ENCODE measurements at regions not wholly inside any gene's neighbourhood (a gene's known extent, or its start where the extent isn't known, plus 50 kb on each side); places are given as distances from the start of the nearest gene placed in this dataset.
"Not testable (repeated sequence)": the region's sequence is repeated elsewhere in the genome, so short reads cannot be mapped to it uniquely, and the experiment has no call there.

DNA sequence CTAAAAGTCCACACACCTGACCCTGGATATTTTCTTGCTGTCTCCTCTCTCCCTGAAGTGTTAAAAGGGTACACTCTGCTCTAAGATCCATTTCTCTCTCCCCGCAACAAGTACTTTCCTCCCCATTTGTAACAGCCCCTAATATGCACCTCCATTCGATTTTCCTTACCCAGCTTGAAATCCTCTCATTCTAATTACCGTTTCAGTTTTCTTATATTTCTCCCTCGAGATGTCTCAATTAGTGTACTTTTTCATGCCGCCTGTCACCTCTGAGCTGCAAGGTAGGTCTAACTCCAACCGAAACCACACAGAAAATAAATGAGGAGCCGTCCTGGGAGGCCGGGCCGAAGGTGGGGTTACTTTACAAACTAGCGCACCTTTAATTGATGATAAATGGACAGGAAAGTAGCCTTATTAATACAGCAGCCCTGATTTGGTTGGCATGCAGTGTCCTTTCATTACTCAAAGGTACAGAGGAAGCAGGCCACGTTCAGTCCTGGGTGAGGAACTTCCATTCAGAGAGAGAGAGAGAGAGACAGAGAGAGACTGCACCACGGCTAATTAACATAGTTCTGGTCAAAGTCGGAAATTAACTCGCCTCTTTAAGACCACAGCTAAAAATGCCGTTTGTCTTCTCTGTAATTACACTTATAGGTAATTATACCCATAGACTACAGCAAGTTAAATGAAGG lies 319.9 kb downstream of the ARRDC4 start:
- no peak for DNase-seq

- DNase-seq = no peak
Measured at GRCh38 chr15:98281130-98281529, 320.6 kb downstream of the ARRDC4 start.

GRCh38 chr15:98282656-98283332 lies 322.3 kb downstream of the ARRDC4 start:
- no peak for DNase-seq

DNA sequence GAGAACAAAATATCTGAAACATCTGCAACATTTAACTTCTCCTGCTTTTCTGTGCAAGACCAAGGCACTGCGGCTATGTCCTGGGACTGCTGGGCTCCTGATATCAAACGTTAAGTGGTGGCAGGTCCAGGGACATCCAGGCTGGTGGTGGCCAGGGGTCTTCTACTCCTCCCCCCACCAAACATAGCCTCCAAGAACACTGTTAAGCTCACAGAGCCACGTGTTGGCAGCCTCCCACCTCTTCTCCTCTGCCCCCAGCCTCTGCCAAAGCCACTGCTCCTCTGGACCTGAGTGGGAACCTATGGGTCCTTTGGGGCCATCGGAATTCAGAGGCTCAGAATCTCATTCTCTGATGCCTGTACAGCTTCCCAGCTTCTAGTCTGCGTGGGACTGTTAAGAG lies 325.7 kb downstream of the ARRDC4 start:
- DNase-seq = no peak

DNA sequence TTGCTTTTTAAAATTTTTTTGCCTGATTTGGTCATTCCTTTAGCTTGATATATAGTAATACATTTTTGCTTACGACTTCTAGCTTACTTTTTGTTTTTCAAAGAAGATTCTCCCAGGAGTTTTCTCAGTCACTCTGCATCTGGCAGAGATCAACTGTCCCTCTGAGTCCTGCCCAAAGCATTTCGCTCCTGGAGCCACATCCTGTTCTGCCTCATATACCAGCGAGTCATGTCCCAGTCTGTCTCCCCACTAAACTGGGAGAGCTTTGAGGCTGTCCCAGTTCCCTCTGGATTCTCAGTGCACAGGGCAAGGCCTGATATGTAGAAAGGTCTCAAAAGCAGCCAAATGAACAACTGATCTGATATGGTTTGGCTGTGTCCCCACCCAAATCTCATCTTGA lies 326.3 kb downstream of the ARRDC4 start:
- DNase-seq = no peak

GRCh38 chr15:98288091-98288590 lies 327.6 kb downstream of the ARRDC4 start:
- no peak for DNase-seq

- DNase-seq = no peak
Measured at GRCh38 chr15:98289747-98290146, 329.2 kb downstream of the ARRDC4 start.

- no peak for DNase-seq
Measured at GRCh38 chr15:98292442-98293240, 332.1 kb downstream of the ARRDC4 start.

- no peak for DNase-seq
Measured at GRCh38 chr15:98294126-98294525, 333.6 kb downstream of the ARRDC4 start.

DNA sequence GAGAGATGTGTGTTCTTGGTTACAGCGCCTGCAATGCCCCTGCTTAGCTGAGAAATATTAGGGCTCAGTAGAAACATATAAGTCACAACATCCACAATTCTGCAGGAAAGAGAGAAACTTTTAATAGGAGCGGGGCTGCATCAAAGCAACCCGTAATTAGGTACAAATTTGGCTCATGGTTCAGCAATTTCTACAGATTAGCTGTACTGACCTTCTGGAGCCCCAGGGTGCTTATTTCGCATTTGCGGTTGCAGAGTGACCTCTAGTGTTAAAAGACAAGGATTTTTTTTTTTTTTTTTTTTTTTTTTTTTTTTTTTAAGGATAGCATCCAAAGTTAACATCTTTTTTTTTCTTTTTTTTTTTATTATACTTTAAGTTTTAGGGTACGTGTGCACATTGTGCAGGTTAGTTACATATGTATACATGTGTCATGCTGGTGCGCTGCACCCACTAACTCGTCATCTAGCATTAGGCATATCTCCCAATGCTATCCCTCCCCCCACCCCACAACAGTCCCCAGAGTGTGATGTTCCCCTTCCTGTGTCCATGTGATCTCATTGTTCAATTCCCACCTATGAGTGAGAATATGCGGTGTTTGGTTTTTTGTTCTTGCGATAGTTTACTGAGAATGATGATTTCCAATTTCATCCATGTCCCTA lies 334.7 kb downstream of the ARRDC4 start:
- not testable (repeated sequence) for DNase-seq

GRCh38 chr15:98296653-98297052 lies 336.1 kb downstream of the ARRDC4 start:
- no peak for DNase-seq

- no peak for DNase-seq
Measured at GRCh38 chr15:98304371-98304770, 343.9 kb downstream of the ARRDC4 start.

- DNase-seq = no peak
Measured at GRCh38 chr15:98308117-98308516, 340.2 kb upstream of the IGF1R start.

DNA sequence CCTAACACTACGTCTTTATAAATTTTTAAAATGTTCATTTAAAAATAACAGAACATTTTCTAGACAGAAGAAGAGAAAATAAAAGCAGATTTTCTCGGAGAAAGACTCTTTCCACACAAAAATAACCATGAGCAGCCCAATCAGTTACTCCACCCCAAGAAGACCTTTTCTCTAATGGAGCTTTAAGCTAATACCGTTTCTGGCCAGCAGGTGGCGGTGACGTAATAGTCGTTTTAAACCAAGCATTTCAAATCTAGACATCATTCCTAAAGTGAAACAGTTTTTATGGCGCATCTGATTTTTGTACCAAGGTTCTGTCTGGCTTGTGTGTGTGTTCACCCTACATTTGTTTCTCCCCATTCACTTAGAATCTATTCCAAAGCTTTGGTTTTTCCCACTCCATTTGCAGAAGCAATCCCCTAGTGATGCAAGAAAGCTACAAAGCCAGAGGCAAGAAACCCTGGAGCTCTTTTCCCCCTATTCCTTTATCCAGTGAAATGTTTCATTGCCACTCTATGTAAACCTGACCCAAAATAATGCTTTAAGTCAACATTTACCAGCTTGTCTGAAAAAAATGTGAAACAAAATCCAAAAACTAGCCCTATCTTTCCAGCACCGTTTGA lies 336.7 kb upstream of the IGF1R start:
- DNase-seq = peak; percentile 10 to 69 (median 34)

DNA sequence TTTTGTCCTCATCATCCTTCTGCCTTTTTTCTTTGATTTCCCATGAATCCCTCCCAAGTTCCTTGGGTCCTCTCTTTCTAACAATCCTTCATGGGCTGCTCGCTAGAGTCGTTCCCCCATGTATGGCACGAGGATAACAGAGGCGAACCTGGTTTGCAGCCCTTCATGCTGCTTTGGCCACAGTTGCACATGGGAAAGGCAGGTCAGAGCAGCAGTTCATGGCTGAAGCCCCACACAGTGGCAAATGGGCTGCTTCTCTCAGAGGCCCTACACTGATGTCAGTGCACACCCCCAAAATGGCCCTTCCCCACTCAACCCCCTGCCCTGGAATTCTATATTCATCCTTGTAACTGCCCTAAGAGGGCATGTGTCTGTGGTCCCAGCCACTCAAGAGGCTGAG lies 335.4 kb upstream of the IGF1R start:
- DNase-seq = no peak

DNA sequence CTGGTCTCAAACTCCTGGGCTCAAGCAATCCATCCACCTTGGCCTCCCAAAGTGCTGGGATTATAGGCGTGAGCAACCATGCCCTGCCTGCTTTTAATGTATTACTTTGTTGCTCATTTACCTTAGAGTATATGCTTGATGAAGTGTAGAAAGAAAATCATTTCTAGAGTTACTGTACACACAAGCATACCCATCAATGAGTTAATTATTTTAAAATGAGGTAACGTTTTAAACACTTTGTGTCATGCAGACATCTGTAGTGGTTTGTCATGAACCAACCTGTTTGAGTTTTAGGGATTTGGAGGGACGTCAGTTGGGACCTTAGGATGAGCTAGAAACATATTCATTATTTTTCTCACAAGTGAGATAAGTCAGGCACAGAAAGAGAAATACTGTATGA lies 332.4 kb upstream of the IGF1R start:
- DNase-seq = no peak

GRCh38 chr15:98321896-98322295 lies 326.4 kb upstream of the IGF1R start:
- no peak for DNase-seq

DNA sequence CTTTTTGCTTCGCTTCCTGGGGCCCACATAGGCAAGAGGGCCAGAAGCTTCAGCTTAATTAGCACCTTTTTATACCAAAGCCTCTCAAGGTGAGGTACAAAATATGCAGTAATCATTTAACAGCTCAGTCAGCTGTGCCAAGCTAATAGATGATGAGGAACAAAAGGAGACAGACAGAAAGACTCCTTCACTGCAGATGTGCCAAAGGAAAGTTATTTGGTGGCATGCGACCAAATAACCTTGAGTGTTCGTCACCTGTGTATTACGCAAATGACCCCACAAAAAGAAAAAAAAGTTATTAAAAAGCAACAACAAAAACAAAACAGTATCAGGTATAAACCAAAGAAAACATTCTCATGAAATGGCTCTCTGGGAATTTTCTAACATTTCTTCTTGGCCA lies 325.8 kb upstream of the IGF1R start:
- no peak for DNase-seq

DNA sequence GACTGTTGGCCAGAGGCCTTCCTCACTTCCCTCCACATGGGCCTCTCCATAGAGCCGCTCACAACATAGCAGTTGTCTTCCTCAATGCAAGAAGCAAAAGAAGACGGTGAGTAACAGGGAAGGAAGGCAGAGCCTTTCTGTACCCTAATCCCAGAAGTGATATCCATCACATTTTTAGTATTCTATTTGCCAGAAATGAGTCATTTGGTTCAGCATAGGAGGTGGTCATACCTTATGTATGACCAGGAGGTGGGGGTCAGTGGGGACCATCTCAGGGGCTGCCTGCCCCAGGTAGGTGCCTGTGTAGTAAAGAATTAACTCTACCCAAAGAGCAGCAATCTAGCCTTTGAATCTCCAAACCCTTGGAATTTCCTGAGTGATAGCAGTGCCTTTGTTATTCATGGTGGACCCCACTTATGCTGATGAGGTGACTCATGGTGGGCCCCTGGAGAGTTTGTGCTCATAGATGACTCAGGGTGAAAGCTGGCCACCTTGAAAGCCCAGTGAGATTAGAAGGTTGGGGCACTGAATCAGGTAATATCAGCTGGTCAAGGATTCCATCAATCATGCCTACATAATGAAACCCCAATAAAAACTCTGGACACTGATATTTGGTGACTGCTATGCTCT lies 323.9 kb upstream of the IGF1R start:
- no peak for DNase-seq

DNA sequence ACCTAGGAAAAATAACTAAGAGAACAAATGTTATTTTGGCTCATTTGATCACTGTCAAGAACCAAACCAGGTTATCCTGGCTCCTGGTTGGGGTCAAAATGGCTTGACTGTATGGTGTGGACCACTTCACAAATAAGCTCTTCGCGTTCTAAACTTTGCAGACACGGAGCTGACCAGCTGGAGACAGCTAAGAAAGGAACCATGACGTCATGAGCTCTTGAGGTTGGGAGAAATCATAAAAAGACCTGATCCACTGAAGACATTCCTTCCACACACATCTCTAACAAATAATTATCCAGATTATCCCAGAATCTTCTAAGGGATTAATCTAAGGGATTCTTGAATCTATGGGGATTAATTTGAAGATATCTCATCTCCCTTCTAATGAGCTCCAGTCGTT lies 321.5 kb upstream of the IGF1R start:
- DNase-seq = no peak

DNA sequence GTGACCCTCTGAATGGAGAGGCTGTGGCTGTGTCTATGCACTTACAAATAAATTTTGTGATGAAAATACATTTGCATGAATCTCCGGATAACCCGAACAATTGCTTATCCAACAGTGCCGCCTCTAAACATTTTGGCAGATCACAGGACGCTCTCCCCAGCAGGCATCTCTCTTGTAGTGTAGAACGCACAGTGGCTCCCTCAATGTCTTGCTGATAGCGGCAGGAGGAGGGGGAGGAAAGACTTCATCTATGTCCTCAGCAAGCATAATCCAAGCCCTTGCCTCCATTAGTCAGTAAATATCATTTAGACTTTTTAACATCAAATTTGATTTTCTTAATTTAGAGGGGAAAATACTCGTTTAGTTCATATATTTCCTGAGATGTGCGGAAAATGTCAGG lies 318.1 kb upstream of the IGF1R start:
- DNase-seq = no peak
